GM21576 (cell line): ENCODE measurements at regions not wholly inside any gene's neighbourhood (a gene's known extent, or its start where the extent isn't known, plus 50 kb on each side); places are given as distances from the start of the nearest gene placed in this dataset.

Source experiments
- ATAC-seq: cut with Tn5 transposase; IDR thresholded peaks from one replicate; pipeline ENCODE4 v1.9.1; 2021; ENCODE audit warnings: mild to moderate bottlenecking, moderate library complexity; ENCODE audit not compliant: unreplicated experiment

DNA sequence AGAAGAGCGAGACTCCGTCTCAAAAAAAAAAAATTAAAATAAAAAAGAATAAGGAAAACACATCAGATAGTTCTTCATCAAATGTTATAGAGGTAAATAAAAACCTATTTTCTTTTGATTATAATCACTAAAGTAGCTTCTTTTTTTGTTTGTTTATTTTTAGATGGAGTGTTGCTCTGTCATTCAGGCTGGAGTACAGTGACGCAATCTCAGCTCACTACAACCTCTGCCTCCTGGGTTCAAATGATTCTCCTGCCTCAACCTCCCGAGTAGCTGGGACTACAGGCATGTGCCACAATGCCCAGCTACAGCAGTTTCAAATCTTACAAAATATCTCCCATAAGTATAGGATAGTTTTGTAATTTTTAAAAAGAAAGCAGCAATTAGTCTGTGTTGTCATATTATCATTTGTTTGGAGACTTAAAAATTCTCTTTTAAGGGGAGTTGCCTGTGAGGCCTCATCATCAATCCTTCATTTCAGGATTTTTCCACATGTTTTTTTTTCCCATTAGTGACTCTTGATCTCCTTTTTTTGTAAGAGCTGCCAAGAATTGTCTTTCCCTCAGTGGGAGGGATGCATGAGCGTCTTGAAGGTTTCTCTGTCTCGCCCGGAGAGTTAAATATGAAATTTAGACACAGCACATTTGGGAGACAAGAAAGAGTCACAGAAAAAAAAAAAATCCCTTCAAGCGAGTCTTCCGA, 275.9 kb downstream of the CDCA7 start:
- ATAC-seq: no peak

GRCh38 chr2:173631127-173631460, 276.4 kb downstream of the CDCA7 start:
- ATAC-seq: no peak

DNA sequence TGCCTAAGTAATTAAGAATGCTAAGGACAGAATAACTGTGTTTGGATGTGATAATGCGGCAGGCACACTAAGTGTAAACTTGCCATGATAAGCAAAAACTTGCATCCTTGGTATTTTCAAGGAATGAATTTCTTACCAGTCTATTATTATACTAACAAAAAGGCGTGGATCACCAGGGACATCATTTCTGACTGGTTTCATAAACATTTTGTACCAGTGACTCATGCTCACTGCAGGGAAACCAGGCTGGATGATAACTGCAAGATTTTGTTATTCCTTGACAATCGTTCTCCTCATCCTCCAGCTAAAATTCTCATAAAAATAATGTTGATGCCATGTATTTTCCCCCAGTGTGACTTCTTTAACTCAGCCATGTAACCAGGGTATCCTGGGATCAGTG, 289.5 kb downstream of the CDCA7 start:
- ATAC-seq: no peak

DNA sequence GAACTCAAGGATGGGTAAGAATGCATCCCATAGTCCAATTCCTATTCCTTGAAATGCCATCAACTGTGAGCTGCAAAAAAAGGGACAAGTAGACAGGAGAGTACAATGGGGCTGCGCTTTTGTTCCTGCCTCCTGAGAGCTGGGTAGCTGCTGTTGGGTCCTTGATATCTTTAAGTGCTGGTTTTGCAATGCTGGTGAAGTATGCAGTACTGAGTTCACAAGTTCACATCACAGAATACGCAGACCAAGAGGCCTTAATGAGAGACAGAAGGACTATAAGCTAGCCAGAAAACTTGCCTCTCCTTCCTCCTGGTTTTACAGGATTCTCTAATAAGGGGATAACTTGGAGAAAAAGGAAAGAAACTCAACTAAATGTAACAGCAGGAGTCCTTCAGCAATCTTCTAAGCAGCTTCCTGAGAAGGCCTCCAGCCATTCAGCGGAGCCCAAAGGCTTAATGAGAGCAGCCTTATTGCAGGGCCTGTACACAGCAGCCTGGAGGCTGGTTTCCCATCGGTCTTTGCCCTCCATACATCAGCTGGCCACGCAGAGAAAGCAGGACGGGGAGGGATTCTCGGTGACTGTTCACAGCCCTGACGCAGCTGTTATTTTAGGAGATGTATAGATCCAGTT, 293.1 kb downstream of the CDCA7 start:
- no peak for ATAC-seq

GRCh38 chr2:173648816-173649215, 294.1 kb downstream of the CDCA7 start:
- no peak for ATAC-seq

DNA sequence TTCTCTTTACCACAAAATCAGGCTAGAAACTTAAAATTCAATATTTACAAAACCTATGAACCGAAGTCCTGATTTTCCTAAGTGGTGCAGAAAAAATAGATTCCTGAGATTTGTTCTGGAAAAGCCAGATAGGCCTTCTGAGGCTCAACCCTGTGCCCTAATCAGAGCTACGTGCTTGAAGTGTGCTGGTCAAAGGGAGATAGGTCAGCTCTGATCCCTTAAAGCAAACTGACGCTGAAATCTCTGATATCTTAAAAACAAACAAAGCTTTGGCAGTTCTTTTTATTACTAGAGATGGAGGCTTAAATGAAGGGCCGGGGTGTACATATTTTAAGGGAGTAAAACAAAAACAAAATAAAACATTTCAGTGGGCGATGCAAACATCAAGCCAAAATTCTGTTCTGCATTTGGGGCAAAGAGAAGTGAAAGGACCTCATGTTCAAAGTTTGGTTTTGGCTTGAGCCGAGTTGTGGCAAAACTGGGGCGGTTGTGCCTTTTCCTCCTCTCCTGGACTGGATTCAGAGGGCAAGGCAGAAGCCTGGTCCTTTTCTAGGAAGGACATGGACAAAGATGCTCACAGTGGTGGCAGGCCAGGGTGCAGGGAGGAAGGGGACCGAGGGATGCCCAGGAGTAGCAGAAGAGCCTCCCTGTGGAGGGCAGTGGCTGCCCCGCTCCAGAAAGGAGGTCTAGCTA, 295.0 kb downstream of the CDCA7 start:
- no peak for ATAC-seq

GRCh38 chr2:173651891-173652290, 297.2 kb downstream of the CDCA7 start:
- no peak for ATAC-seq

GRCh38 chr2:173652311-173652710, 297.6 kb downstream of the CDCA7 start:
- no peak for ATAC-seq

GRCh38 chr2:173652767-173653431, 298.2 kb downstream of the CDCA7 start:
- ATAC-seq: no peak

- no peak for ATAC-seq
These were observed 298.7 kb downstream of the CDCA7 start for GRCh38 chr2:173653432-173653805.

- no peak for ATAC-seq
These were observed 299.7 kb downstream of the CDCA7 start for GRCh38 chr2:173654161-173654895.

GRCh38 chr2:173654896-173655265, 300.2 kb downstream of the CDCA7 start:
- ATAC-seq: no peak

DNA sequence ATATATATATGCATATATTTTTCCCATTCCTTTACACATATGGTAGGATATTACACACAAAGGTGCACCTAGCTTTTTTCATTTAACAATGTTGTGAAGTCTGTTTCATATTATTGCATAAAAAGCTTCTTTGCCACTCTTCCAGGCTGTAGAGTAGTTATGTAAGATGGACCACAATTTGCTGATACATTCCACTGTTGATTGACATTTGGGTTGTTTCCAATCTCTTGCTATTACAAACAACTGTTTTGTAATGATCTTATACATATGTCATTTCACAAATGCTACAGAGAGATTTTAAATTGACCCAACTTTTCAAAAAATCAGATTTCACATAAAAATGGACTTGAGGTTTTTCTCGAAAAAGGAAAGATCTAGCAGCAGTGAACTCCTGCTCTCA, 301.4 kb downstream of the CDCA7 start:
- no peak for ATAC-seq

- no peak for ATAC-seq
These were observed 303.5 kb downstream of the CDCA7 start for GRCh38 chr2:173657996-173658717.

- no peak for ATAC-seq
These were observed 304.3 kb downstream of the CDCA7 start for GRCh38 chr2:173658946-173659371.

DNA sequence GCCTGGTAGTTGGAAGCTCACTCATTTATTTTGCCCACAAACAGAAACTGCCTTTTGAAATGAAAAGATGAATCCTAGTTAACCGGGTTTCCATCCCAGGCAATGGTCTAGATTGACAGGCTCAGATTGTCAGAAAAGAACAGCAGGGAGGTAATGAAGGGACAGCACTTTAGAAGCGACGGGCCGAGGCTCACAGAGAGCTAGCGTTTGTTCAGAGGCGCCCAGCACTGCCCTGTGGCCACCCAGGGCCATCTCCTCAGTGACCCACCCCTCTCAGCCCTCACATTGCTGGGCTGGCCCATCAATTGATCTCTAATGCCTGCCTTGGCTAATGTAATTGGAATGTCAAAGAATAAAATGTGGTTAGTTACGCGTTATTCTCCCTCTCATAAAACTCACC, 304.8 kb downstream of the CDCA7 start:
- ATAC-seq: no peak

DNA sequence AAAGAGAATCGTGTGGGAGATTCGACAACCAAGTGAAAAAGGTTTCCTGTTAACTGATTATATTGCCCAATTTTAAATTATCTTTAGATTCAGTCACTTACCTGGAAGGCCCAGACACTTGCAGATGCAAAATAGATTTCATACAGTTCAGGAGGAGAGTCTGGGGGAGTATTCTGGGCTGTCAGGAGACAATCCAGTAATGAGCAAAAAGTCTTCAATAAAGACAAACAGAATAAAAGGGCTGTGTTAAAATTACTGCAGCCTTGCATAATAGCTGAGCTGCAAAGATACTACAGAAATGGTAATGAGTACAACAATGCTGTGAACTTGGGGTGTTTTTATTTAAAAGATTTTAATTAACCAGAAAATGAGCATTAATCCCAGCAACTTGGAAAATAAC, 303.6 kb downstream of the SP3 start:
- ATAC-seq: no peak

DNA sequence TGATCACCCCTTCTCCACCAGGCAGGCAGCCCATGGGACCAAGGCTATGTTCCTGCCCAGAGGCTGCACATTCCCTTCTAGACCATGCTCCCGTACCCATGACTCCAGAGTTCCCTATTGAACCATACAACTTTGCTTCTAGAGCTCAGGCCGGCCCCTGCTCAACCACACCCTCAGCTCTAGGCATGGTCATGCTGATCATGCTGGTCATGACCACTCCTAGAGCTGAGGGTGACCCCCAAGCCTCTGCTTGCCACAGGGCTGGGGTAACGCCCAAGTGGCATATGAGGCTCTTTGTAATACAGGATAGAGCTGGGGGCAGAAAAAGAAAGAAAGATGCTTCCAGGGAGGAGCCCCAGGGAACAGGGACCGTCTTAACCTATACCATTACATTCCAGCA, 301.8 kb downstream of the SP3 start:
- no peak for ATAC-seq

DNA sequence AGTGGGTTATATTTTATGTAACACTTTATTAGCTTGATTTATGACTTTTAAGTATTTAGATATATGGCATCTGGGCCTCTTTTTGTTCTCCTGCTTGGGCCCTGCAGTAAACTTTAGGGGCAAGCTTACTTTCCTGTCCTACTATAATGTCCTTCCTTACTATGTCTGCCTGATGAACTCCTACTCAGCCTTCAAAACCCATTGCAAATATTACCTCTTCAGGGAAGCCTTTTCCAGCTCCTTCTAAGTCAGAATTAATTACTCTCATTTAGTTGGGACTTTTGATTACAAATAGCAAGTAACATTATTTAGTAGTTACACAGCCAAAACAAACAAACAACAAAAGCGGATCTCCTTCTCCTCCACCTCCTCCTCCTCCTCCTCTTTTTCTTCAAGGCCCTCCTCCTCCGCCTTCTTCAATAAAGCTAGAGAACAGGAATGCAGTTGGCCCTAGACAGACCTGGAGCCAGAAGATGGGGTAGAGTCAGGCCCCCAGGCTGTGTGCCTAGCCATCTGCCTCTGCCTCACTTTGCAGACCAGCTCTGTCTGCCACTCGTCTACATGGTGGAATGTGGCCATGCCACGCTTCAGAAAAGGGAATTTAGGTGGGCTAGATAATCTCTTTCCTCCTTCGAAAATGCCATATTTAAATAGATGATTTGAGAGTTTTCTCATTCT, 301.2 kb downstream of the SP3 start:
- no peak for ATAC-seq

GRCh38 chr2:173664513-173664910, 300.7 kb downstream of the SP3 start:
- no peak for ATAC-seq
